Sigmoid colon (tissue), 4 donors: ENCODE measurements at regions not wholly inside any gene's neighbourhood (a gene's known extent, or its start where the extent isn't known, plus 50 kb on each side); places are given as distances from the start of the nearest gene placed in this dataset.

Experiments
- EP300 ChIP-seq, 4 donors: sonication (generic); formaldehyde crosslinking; IDR thresholded peaks; one replicate each; pipeline ENCODE4 v1.6.1; 2017; ENCODE audit warnings: antibody characterized with exemption in 4 of 4
- POLR2AphosphoS5 ChIP-seq, 4 donors: sonication (generic); formaldehyde crosslinking; IDR thresholded peaks; one replicate each; pipeline ENCODE4 v1.6.1; 2017; ENCODE audit warnings: antibody characterized with exemption in 4 of 4

GRCh38 chr2:38176619-38177021 is 100.7 kb upstream of the CYP1B1 start:
- TF ChIP-seq POLR2AphosphoS5 (IDR thresholded peaks at IDR 0.05), result peak in 1 of 4 donors; percentile 15
- TF ChIP-seq EP300 (IDR thresholded peaks at IDR 0.05), result no peak
